ENCODE measurements at regions not wholly inside any gene's neighbourhood (a gene's known extent, or its start where the extent isn't known, plus 50 kb on each side); places are given as distances from the start of the nearest gene placed in this dataset.

DNA sequence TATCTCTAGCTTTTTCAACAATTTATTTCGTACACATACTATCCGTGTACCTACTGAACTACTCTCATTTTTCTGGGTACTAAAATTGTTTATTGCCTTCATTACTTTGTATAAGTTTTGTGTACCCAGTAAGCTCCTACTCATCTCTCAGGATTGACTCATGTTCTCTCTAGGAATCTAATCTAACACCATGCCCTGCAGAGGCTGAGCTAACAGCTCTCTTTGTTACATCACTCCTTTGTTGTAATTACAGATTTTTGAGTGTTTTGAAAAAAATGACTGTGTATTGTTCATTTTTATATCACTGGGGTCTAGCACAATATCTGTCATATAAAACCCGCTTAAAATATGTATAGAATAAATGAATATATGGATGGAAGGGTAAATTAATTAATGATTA lies 167.1 kb downstream of the ATP6V1G3 start:
- no peak for DNase-seq
- TF ChIP-seq, protein P1, sequence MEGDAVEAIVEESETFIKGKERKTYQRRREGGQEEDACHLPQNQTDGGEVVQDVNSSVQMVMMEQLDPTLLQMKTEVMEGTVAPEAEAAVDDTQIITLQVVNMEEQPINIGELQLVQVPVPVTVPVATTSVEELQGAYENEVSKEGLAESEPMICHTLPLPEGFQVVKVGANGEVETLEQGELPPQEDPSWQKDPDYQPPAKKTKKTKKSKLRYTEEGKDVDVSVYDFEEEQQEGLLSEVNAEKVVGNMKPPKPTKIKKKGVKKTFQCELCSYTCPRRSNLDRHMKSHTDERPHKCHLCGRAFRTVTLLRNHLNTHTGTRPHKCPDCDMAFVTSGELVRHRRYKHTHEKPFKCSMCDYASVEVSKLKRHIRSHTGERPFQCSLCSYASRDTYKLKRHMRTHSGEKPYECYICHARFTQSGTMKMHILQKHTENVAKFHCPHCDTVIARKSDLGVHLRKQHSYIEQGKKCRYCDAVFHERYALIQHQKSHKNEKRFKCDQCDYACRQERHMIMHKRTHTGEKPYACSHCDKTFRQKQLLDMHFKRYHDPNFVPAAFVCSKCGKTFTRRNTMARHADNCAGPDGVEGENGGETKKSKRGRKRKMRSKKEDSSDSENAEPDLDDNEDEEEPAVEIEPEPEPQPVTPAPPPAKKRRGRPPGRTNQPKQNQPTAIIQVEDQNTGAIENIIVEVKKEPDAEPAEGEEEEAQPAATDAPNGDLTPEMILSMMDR (IDR thresholded peaks at IDR 0.05; ENCODE audit: low read depth, low read length), result no peak
- Histone ChIP-seq H3K36me3 (no peaks in the 10 kb centered on the region), H3K9me3 (ENCODE audit: severe bottlenecking) (no peaks in the 10 kb centered on the region), H3K4me3 (ENCODE audit: low read depth, low read length) (no peak overlapping the region), H3K27me3 (ENCODE audit: insufficient read depth, low read depth, severe bottlenecking) (no peaks in the 10 kb centered on the region), H3K27ac (no peak overlapping the region)
